BLaER1 (cell line): ENCODE measurements at regions not wholly inside any gene's neighbourhood (a gene's known extent, or its start where the extent isn't known, plus 50 kb on each side); places are given as distances from the start of the nearest gene placed in this dataset.

ENCODE experiments used
- H3K27ac ChIP-seq: shearing (Covaris generic); formaldehyde crosslinking; 2 replicates; pipeline ENCODE4 v1.8.1; 2022
- H3K27me3 ChIP-seq: shearing (Covaris generic); formaldehyde crosslinking; 2 replicates; pipeline ENCODE4 v1.8.1; 2022
- H3K36me3 ChIP-seq: shearing (Covaris generic); formaldehyde crosslinking; 2 replicates; pipeline ENCODE4 v1.8.1; 2022
- H3K4me1 ChIP-seq: shearing (Covaris generic); formaldehyde crosslinking; 2 replicates; pipeline ENCODE4 v1.8.1; 2022
- H3K4me2 ChIP-seq: shearing (Covaris generic); formaldehyde crosslinking; 2 replicates; pipeline ENCODE4 v1.8.1; 2022
- H3K4me3 ChIP-seq: shearing (Covaris generic); formaldehyde crosslinking; 2 replicates; pipeline ENCODE4 v1.8.1; 2022
- H3K9ac ChIP-seq: shearing (Covaris generic); formaldehyde crosslinking; 2 replicates; pipeline ENCODE4 v1.8.1; 2022
- H3K9me3 ChIP-seq: shearing (Covaris generic); formaldehyde crosslinking; 2 replicates; pipeline ENCODE4 v1.8.1; 2022
- H4K20me1 ChIP-seq: shearing (Covaris generic); formaldehyde crosslinking; 2 replicates; pipeline ENCODE4 v1.8.1; 2022
- Cebpa-rat ChIP-seq: shearing (Covaris generic); IDR thresholded peaks from 2 replicates; pipeline ENCODE4 v1.8.1; 2022

- no peak for TF ChIP-seq Cebpa-rat
- no peaks in the 10 kb centered on the region for H4K20me1 ChIP-seq
- H3K9me3 ChIP-seq: no peaks in the 10 kb centered on the region
- H3K27me3 ChIP-seq: no peaks in the 10 kb centered on the region
- H3K4me1 ChIP-seq: peaks cover 33% of the 10 kb centered on the region
- no peak overlapping the region for H3K9ac ChIP-seq
- H3K27ac ChIP-seq: no peak overlapping the region
- H3K36me3 ChIP-seq: no peaks in the 10 kb centered on the region
- no peak overlapping the region for H3K4me3 ChIP-seq
- no peak overlapping the region for H3K4me2 ChIP-seq
These were observed 294.4 kb upstream of the HDAC4 start for GRCh38 chr2:239695106-239695727.

GRCh38 chr2:239694487-239694886, 293.7 kb upstream of the HDAC4 start:
- Histone ChIP-seq H3K27ac (no peak overlapping the region), H3K9ac (no peak overlapping the region), H4K20me1 (no peaks in the 10 kb centered on the region), H3K4me3 (no peak overlapping the region), H3K9me3 (no peaks in the 10 kb centered on the region), H3K36me3 (no peaks in the 10 kb centered on the region), H3K4me2 (peak overlapping the region; percentile 57), H3K27me3 (no peaks in the 10 kb centered on the region), H3K4me1 (peaks cover 31% of the 10 kb centered on the region)
- no peak for TF ChIP-seq Cebpa-rat

DNA sequence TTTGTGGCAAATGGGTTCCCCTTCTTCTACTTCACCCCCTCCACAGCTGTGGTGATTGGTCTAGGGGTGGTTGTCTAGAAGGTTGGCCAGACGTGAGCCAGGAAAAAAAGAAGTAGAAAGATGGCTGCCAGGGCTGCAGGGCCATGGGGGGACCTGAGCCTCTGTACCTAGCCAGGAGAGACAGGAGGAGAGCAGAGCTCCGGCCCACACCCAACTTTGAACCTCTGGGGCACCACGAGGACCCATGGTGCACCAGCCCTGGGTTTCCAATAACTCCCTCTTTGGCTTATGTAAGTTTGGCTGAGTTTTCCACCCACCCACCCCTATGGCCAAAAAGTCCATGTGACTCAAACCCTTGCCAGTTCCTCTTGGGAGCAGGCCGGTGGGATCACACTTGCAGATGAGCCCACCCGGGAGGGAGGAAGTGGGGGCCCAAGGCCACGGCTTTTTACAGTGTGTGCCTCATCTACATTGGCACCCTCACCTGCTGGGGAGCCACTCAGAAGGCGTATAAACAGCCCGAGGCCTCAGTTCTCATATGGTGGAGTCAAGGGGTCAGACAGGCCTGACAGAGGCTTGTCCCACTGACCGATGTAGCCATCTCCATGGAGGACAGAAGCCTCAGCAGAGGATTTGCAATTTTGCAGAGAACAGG, 293.1 kb upstream of the HDAC4 start:
- no peak overlapping the region for H3K9ac ChIP-seq
- H3K9me3 ChIP-seq: no peaks in the 10 kb centered on the region
- no peak overlapping the region for H3K4me3 ChIP-seq
- no peak for TF ChIP-seq Cebpa-rat
- H3K36me3 ChIP-seq: no peaks in the 10 kb centered on the region
- H3K4me1 ChIP-seq: peaks cover 31% of the 10 kb centered on the region
- peak overlapping the region; percentile 57 for H3K4me2 ChIP-seq
- H4K20me1 ChIP-seq: no peaks in the 10 kb centered on the region
- H3K27ac ChIP-seq: peak overlapping the region; percentile 14; the same call in 1 of the 2 replicates
- no peaks in the 10 kb centered on the region for H3K27me3 ChIP-seq

- H3K4me3 ChIP-seq: no peak overlapping the region
- peak overlapping the region; percentile 57 for H3K4me2 ChIP-seq
- H4K20me1 ChIP-seq: no peaks in the 10 kb centered on the region
- no peaks in the 10 kb centered on the region for H3K9me3 ChIP-seq
- TF ChIP-seq Cebpa-rat: no peak
- no peaks in the 10 kb centered on the region for H3K36me3 ChIP-seq
- 0 out of 2 replicates have a peak overlapping the region, but pooled peaks have one; percentile 14 for H3K27ac ChIP-seq
- no peaks in the 10 kb centered on the region for H3K27me3 ChIP-seq
- peaks cover 31% of the 10 kb centered on the region for H3K4me1 ChIP-seq
- no peak overlapping the region for H3K9ac ChIP-seq
These were observed 292.5 kb upstream of the HDAC4 start for GRCh38 chr2:239693330-239693729.

DNA sequence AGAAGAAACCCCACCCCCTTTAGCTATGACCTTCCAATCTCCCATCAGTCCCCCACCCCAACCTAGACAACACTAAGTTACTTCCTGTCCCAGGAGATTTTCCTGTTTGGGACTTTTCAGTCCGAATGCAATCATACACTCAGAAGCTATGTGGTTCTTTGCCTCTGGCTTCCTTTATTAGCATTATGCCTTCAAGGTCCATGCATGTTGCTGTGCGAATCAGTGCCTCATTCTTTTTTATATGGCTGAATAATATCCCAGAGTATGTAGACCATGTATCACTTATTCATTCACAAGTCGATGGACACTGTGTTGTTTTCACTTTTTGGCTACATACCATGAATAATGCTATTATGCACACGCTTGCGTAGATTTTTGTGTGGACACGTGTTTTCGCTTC, 292.1 kb upstream of the HDAC4 start:
- H3K9ac ChIP-seq: no peak overlapping the region
- no peaks in the 10 kb centered on the region for H3K9me3 ChIP-seq
- H3K4me1 ChIP-seq: peaks cover 31% of the 10 kb centered on the region
- H3K4me3 ChIP-seq: no peak overlapping the region
- H3K36me3 ChIP-seq: no peaks in the 10 kb centered on the region
- no peaks in the 10 kb centered on the region for H3K27me3 ChIP-seq
- H3K27ac ChIP-seq: no peak overlapping the region
- peak overlapping the region; percentile 57 for H3K4me2 ChIP-seq
- no peak for TF ChIP-seq Cebpa-rat
- H4K20me1 ChIP-seq: no peaks in the 10 kb centered on the region

GRCh38 chr2:239692362-239692851, 291.6 kb upstream of the HDAC4 start:
- no peaks in the 10 kb centered on the region for H3K9me3 ChIP-seq
- H4K20me1 ChIP-seq: no peaks in the 10 kb centered on the region
- no peak overlapping the region for H3K9ac ChIP-seq
- H3K4me3 ChIP-seq: no peak overlapping the region
- peak overlapping the region; percentile 57 for H3K4me2 ChIP-seq
- no peak overlapping the region for H3K27ac ChIP-seq
- peaks cover 31% of the 10 kb centered on the region for H3K4me1 ChIP-seq
- TF ChIP-seq Cebpa-rat: no peak
- no peaks in the 10 kb centered on the region for H3K27me3 ChIP-seq
- no peaks in the 10 kb centered on the region for H3K36me3 ChIP-seq

DNA sequence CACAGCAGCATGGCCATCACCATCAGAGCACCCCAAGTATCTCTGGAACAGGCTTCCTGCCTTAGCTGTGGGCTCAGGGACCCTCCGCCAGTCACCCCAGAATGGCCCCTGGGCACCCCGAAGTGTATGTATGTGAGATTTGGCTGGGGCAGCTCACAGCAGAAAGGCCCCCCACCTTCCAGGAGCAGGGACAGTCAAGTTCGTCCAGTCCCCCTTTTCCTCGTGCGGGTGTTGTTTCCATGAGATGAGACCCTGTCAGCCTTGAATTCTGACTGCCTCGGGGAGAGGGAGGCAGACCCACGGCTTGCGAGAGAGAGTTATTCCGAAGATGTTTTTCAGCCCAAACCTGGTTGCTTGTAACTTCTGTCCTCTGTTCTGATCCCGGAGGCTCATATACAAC, 290.9 kb upstream of the HDAC4 start:
- H3K27ac ChIP-seq: no peak overlapping the region
- H3K27me3 ChIP-seq: no peaks in the 10 kb centered on the region
- no peaks in the 10 kb centered on the region for H3K9me3 ChIP-seq
- H3K4me3 ChIP-seq: no peak overlapping the region
- no peaks in the 10 kb centered on the region for H4K20me1 ChIP-seq
- no peak overlapping the region for H3K9ac ChIP-seq
- H3K36me3 ChIP-seq: no peaks in the 10 kb centered on the region
- no peak overlapping the region for H3K4me2 ChIP-seq
- peaks cover 31% of the 10 kb centered on the region for H3K4me1 ChIP-seq
- no peak for TF ChIP-seq Cebpa-rat

GRCh38 chr2:239690651-239691631, 290.1 kb upstream of the HDAC4 start:
- H3K36me3 ChIP-seq: no peaks in the 10 kb centered on the region
- H3K27me3 ChIP-seq: no peaks in the 10 kb centered on the region
- no peak overlapping the region for H3K4me3 ChIP-seq

DNA sequence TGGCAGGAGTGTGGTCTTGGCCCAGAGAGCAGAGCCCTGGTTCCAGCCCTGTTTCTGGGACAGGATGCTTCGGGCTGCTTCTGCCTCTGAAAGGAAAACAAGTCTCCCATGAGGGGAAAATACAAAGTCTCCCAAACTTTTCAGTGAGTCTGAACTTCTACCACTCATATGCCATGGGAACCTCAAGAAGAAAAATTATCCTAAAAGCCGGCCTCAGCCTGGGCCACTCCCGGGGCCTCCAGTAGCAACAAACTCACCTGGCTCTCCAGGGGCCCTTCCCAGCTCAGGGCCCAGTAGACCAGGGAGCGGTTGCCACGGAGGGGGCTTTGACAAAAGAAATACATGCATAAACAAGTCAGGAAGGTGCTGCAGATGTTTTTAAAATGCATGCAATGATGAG, 289.2 kb upstream of the HDAC4 start:
- Histone ChIP-seq H3K4me2 (no peak overlapping the region), H3K4me3 (no peak overlapping the region), H3K27me3 (no peaks in the 10 kb centered on the region)

More at GRCh38 chr2:239690651-239691631, 290.1 kb upstream of the HDAC4 start:
- Histone ChIP-seq H3K4me1 (peaks cover 31% of the 10 kb centered on the region), H3K9me3 (no peaks in the 10 kb centered on the region), H3K27ac (no peak overlapping the region), H3K4me2 (no peak overlapping the region), H3K9ac (no peak overlapping the region), H4K20me1 (no peaks in the 10 kb centered on the region)
- no peak for TF ChIP-seq Cebpa-rat

DNA sequence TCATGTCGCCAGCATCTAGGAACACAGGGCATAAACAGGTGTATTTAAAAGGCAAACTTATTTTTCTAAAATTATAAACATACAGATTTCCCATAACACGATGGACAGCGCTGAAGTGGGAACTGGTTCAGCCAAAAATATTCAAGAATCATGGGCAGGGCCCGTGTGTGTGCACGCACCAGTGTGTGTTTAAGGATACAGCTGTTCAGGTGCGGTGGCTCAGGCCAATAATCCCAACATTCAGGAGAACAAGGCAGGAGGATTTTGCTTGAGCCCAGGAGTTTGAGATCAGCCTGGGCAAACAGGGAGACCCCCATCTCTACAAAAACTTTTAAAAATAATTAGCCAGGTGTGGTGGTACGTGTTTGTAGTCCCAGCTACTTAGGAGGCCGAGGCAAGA, 288.6 kb upstream of the HDAC4 start:
- Histone ChIP-seq H4K20me1 (no peaks in the 10 kb centered on the region), H3K9me3 (no peaks in the 10 kb centered on the region), H3K4me3 (no peak overlapping the region), H3K4me1 (peaks cover 29% of the 10 kb centered on the region), H3K36me3 (no peaks in the 10 kb centered on the region), H3K27me3 (no peaks in the 10 kb centered on the region), H3K9ac (no peak overlapping the region), H3K27ac (no peak overlapping the region), H3K4me2 (no peak overlapping the region)
- TF ChIP-seq Cebpa-rat: no peak

More for the DNA sequence above, 289.2 kb upstream of the HDAC4 start:
- Histone ChIP-seq H3K9me3 (no peaks in the 10 kb centered on the region), H3K27ac (no peak overlapping the region), H3K36me3 (no peaks in the 10 kb centered on the region), H4K20me1 (no peaks in the 10 kb centered on the region), H3K4me1 (peaks cover 31% of the 10 kb centered on the region), H3K9ac (no peak overlapping the region; the same call in 1 of the 2 replicates)
- TF ChIP-seq Cebpa-rat: no peak
